ENCODE measurements at regions not wholly inside any gene's neighbourhood (a gene's known extent, or its start where the extent isn't known, plus 50 kb on each side); places are given as distances from the start of the nearest gene placed in this dataset.

DNA sequence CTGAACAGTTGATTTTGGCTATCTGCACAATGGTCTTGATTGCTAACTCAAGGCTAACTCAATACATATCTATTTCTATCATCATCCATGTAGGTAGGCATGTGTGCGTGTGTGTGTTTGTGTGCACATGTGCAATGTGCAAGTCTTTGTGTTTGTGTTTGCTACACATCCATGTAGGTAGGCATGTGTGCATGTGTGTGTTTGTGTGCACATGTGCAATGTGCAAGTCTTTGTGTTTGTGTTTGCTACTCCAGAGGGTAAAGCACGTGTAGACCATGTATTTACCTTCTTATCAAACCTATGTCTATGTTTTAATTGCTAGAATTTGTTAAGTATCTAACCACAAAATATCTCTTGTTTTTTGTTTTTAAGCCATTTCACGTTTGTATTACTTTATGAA, 962.6 kb downstream of the LRFN5 start:
- POLR2A ChIA-PET, result no interaction called here
- H3K9me3 ChIP-seq (ENCODE audit: control insufficient read depth, insufficient read depth, low read depth, low read length), result no peaks in the 10 kb centered on the region; the same call in 1 of the 2 replicates
- H3K27me3 ChIP-seq (ENCODE audit: control insufficient read depth, insufficient read depth, low read length), result no peaks in the 10 kb centered on the region
- no peaks in the 10 kb centered on the region for H3K36me3 ChIP-seq (ENCODE audit: control insufficient read depth, insufficient read depth, low read length)
- in situ Hi-C loops (cut with HindIII; ENCODE audit: low pct_unique_long_range_greater_than_20kb, low sequenced_read_pairs) (no loop called here), intact Hi-C loops (cut with micrococcal nuclease; ENCODE audit: unreplicated experiment) (no loop called here)
- BruUV-seq (replicated peaks), result no TSS peak
- ATAC-seq (no peak), DNase-seq (ENCODE audit: low read depth, low spot score) (no peak)
- TF ChIP-seq, protein P1, sequence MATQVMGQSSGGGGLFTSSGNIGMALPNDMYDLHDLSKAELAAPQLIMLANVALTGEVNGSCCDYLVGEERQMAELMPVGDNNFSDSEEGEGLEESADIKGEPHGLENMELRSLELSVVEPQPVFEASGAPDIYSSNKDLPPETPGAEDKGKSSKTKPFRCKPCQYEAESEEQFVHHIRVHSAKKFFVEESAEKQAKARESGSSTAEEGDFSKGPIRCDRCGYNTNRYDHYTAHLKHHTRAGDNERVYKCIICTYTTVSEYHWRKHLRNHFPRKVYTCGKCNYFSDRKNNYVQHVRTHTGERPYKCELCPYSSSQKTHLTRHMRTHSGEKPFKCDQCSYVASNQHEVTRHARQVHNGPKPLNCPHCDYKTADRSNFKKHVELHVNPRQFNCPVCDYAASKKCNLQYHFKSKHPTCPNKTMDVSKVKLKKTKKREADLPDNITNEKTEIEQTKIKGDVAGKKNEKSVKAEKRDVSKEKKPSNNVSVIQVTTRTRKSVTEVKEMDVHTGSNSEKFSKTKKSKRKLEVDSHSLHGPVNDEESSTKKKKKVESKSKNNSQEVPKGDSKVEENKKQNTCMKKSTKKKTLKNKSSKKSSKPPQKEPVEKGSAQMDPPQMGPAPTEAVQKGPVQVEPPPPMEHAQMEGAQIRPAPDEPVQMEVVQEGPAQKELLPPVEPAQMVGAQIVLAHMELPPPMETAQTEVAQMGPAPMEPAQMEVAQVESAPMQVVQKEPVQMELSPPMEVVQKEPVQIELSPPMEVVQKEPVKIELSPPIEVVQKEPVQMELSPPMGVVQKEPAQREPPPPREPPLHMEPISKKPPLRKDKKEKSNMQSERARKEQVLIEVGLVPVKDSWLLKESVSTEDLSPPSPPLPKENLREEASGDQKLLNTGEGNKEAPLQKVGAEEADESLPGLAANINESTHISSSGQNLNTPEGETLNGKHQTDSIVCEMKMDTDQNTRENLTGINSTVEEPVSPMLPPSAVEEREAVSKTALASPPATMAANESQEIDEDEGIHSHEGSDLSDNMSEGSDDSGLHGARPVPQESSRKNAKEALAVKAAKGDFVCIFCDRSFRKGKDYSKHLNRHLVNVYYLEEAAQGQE (IDR thresholded peaks at IDR 0.05; ENCODE audit: insufficient read depth in 1 of 2, low read depth in 2 of 2, low read length in 1 of 2), result no peak
- no peak for TF ChIP-seq TCF7L2 (IDR thresholded peaks at IDR 0.05; ENCODE audit: low read depth, low read length)
- no peak for TF ChIP-seq SIN3A (IDR thresholded peaks at IDR 0.05; ENCODE audit: borderline replicate concordance, insufficient read depth, low read depth, low read length)
- TF ChIP-seq POLR2AphosphoS5 (IDR thresholded peaks at IDR 0.05; ENCODE audit: low read depth, low read length), result no peak
- TF ChIP-seq, protein P2, sequence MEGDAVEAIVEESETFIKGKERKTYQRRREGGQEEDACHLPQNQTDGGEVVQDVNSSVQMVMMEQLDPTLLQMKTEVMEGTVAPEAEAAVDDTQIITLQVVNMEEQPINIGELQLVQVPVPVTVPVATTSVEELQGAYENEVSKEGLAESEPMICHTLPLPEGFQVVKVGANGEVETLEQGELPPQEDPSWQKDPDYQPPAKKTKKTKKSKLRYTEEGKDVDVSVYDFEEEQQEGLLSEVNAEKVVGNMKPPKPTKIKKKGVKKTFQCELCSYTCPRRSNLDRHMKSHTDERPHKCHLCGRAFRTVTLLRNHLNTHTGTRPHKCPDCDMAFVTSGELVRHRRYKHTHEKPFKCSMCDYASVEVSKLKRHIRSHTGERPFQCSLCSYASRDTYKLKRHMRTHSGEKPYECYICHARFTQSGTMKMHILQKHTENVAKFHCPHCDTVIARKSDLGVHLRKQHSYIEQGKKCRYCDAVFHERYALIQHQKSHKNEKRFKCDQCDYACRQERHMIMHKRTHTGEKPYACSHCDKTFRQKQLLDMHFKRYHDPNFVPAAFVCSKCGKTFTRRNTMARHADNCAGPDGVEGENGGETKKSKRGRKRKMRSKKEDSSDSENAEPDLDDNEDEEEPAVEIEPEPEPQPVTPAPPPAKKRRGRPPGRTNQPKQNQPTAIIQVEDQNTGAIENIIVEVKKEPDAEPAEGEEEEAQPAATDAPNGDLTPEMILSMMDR (IDR thresholded peaks at IDR 0.05), result no peak
- no peaks in the 10 kb centered on the region for H3K4me1 ChIP-seq (ENCODE audit: control insufficient read depth, insufficient read depth, low read length)
- no peak overlapping the region for H3K27ac ChIP-seq (ENCODE audit: low read length)
- H3K4me3 ChIP-seq (ENCODE audit: low read depth in 2 of 2, low read length in 2 of 2), result no peak overlapping the region
- CTCF ChIA-PET, result no interaction called here

DNA sequence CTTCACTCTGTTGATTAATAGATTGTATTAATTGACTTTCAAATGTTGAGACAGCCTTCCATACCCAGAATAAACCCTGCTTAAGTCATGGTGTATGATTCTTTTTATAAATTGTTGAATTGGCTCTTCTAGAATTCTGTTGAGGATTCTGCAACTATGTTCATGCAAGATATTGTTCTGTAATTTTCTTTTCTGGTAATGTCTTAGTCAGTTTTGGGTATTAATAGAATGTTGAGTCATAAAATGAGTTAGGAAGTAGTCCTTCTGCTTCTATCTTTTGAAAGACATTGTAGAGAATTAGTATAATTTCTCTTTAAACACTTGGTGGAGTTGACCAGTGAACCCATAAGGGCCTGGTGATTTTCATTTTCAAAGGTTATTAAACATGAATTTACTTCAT, 958.9 kb downstream of the LRFN5 start:
- TF ChIP-seq, protein P1 (IDR thresholded peaks at IDR 0.05; ENCODE audit: insufficient read depth in 1 of 2, low read depth in 2 of 2, low read length in 1 of 2), result no peak
- TF ChIP-seq TCF7L2 (IDR thresholded peaks at IDR 0.05; ENCODE audit: low read depth, low read length) (no peak), SIN3A (IDR thresholded peaks at IDR 0.05; ENCODE audit: borderline replicate concordance, insufficient read depth, low read depth, low read length) (no peak), POLR2AphosphoS5 (IDR thresholded peaks at IDR 0.05; ENCODE audit: low read depth, low read length) (no peak)
- TF ChIP-seq, protein P2 (IDR thresholded peaks at IDR 0.05), result no peak
- no peaks in the 10 kb centered on the region for H3K9me3 ChIP-seq (ENCODE audit: control insufficient read depth, insufficient read depth, low read depth, low read length)
- no TSS peak for BruUV-seq (replicated peaks)
- ChIA-PET POLR2A (no interaction called here), CTCF (no interaction called here)
- intact Hi-C loops (cut with micrococcal nuclease; ENCODE audit: unreplicated experiment), result no loop called here
- H3K27me3 ChIP-seq (ENCODE audit: control insufficient read depth, insufficient read depth, low read length), result no peaks in the 10 kb centered on the region
- in situ Hi-C loops (cut with HindIII; ENCODE audit: low pct_unique_long_range_greater_than_20kb, low sequenced_read_pairs), result no loop called here
- H3K27ac ChIP-seq (ENCODE audit: low read length), result no peak overlapping the region
- ATAC-seq (no peak), DNase-seq (ENCODE audit: low read depth, low spot score) (no peak)
- H3K36me3 ChIP-seq (ENCODE audit: control insufficient read depth, insufficient read depth, low read length), result no peaks in the 10 kb centered on the region
- H3K4me1 ChIP-seq (ENCODE audit: control insufficient read depth, insufficient read depth, low read length), result no peaks in the 10 kb centered on the region
- H3K4me3 ChIP-seq (ENCODE audit: low read depth in 2 of 2, low read length in 2 of 2), result no peak overlapping the region

Measured in Panc1 (cell line).